Epithelial cell of proximal tubule (primary cell): ENCODE measurements at regions not wholly inside any gene's neighbourhood (a gene's known extent, or its start where the extent isn't known, plus 50 kb on each side); places are given as distances from the start of the nearest gene placed in this dataset.

ENCODE experiments used
- DNase-seq: peaks from one replicate; pipeline ENCODE4 v3.0.0-alpha.2; 2011; ENCODE audit warnings: low read depth
- H3K4me3 ChIP-seq: 2 replicates; pipeline ENCODE4 v1.5.1; 2011; ENCODE audit warnings: low read depth, mild to moderate bottlenecking, low read length
- CTCF ChIP-seq: conservative IDR thresholded peaks from 2 replicates; pipeline ENCODE4 v1.5.1; 2012; ENCODE audit warnings: low read depth, mild to moderate bottlenecking, low read length

- DNase-seq = no peak
- H3K4me3 ChIP-seq = no peak overlapping the region
- TF ChIP-seq CTCF = no peak
These were observed 1291.6 kb downstream of the FSCB start for GRCh38 chr14:43215524-43215923.

- TF ChIP-seq CTCF = no peak
- DNase-seq = no peak
- no peak overlapping the region for H3K4me3 ChIP-seq
These were observed 1299.9 kb downstream of the FSCB start for GRCh38 chr14:43207189-43207588.

DNA sequence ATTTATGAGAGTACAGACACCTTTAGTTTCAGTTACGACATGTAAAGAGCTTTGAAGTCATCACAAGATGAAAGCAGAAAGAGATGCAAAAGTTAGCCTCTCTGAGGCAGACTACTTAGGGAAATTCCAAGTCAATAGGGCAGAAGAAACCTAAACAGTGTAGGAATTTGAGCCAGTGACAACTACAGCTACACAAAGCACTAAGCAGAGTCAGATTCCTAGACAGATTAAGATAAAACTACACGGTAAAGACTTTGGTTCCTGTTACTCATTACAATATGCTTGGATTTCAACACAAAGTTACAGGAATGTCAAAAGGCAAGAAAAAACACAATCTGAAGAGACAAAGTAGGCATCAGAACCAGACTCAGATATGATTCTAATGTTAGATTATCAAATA, 1302.3 kb downstream of the FSCB start:
- no peak for DNase-seq

DNA sequence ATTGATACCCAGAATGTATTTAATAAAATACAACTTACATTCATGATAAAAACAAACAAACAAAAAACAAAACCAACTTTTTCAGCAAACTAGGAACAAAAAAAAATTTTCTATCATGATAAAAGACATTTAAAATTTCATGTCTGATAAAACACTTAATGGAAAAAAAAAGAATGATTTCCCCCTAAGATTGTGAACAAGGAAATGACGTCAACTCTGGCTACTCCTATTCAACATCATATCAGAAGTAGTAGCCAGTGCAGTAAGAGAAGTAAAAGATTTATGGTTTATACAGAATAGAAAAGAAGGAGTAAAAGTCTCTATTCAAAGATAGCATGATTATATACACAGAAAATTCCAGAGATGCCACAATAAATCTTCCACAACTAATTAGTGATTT, 1306.6 kb downstream of the FSCB start:
- TF ChIP-seq CTCF = no peak
- no peak for DNase-seq
- no peak overlapping the region for H3K4me3 ChIP-seq

More for the DNA sequence above, 1302.3 kb downstream of the FSCB start:
- H3K4me3 ChIP-seq = no peak overlapping the region
- TF ChIP-seq CTCF = no peak

DNA sequence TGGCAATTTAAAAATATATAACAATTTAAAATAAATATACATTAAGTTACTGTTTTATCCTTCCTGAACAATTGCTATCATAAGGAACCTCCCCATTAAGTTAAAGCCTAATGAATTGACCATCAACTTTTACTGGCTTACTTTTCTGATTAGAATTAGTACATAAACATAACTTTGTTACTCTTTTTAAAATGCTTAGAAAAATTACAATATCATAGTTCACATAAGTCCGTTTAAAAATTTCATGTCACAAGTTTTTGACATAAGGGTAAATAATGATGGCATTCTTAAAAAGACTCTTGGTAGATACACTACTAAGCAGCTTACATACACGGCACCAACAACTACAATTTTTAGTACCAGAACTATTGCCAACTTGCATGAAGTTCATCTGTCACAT, 1308.6 kb downstream of the FSCB start:
- no peak overlapping the region for H3K4me3 ChIP-seq
- TF ChIP-seq CTCF = no peak
- no peak for DNase-seq

GRCh38 chr14:43184540-43184939, 1322.5 kb downstream of the FSCB start:
- no peak for TF ChIP-seq CTCF
- DNase-seq = no peak
- no peak overlapping the region for H3K4me3 ChIP-seq

- no peak for TF ChIP-seq CTCF
- no peak for DNase-seq
- H3K4me3 ChIP-seq = no peak overlapping the region
These were observed 1323.2 kb downstream of the FSCB start for GRCh38 chr14:43183916-43184315.
